ENCODE measurements at regions not wholly inside any gene's neighbourhood (a gene's known extent, or its start where the extent isn't known, plus 50 kb on each side); places are given as distances from the start of the nearest gene placed in this dataset.

GRCh38 chr9:81191222-81191621 lies 498.1 kb downstream of the TLE1 start:
- no peak for DNase-seq
- Histone ChIP-seq H3K4me3 (no peak overlapping the region), H3K9me3 (no peaks in the 10 kb centered on the region), H3K27me3 (no peaks in the 10 kb centered on the region), H3K27ac (no peak overlapping the region), H3K36me3 (no peaks in the 10 kb centered on the region), H3K4me1 (no peaks in the 10 kb centered on the region)
- intact Hi-C loops (cut with DNase I), result no loop called here
- no peak for TF ChIP-seq CTCF (IDR thresholded peaks at IDR 0.05)
- ATAC-seq, result no peak

DNA sequence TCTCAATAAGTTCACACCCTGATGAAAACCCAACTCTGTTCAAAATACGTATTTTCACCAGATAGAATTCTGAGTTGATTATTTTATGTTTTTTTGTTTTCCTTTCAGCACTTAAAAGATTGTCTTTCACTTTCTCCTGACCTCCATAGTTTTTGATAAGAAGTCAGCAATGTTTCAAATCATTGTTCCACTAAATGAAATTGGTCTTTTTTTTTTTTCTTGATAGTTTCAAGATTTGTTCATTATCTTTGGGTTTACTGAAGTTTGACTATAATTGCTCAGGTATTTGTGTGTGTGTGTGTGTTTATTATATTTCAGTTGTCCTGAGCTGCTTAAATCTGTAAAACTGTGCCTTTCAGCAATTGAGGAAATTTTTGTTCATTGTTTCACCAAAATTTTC lies 498.7 kb downstream of the TLE1 start:
- ATAC-seq (no peak), DNase-seq (no peak)
- no peaks in the 10 kb centered on the region for H3K4me1 ChIP-seq
- TF ChIP-seq CTCF (IDR thresholded peaks at IDR 0.05), result no peak
- intact Hi-C loops (cut with DNase I), result no loop called here
- no peak overlapping the region for H3K4me3 ChIP-seq
- no peaks in the 10 kb centered on the region for H3K36me3 ChIP-seq
- no peak overlapping the region for H3K27ac ChIP-seq
- no peaks in the 10 kb centered on the region for H3K27me3 ChIP-seq
- H3K9me3 ChIP-seq, result no peaks in the 10 kb centered on the region

GRCh38 chr9:81183761-81184160 lies 505.6 kb downstream of the TLE1 start:
- intact Hi-C loops (cut with DNase I), result no loop called here
- Histone ChIP-seq H3K27ac (no peak overlapping the region), H3K9me3 (no peaks in the 10 kb centered on the region), H3K36me3 (no peaks in the 10 kb centered on the region), H3K4me1 (no peaks in the 10 kb centered on the region), H3K27me3 (no peaks in the 10 kb centered on the region), H3K4me3 (no peak overlapping the region)
- no peak for TF ChIP-seq CTCF (IDR thresholded peaks at IDR 0.05)
- DNase-seq (peak in 2 of 4 donors; percentile 50 to 70), ATAC-seq (peak; percentile 78)

GRCh38 chr9:81182431-81182830 lies 506.9 kb downstream of the TLE1 start:
- H3K27ac ChIP-seq, result no peak overlapping the region
- no peaks in the 10 kb centered on the region for H3K9me3 ChIP-seq
- no peak overlapping the region for H3K4me3 ChIP-seq
- TF ChIP-seq CTCF (IDR thresholded peaks at IDR 0.05), result no peak
- H3K27me3 ChIP-seq, result no peaks in the 10 kb centered on the region
- no peaks in the 10 kb centered on the region for H3K4me1 ChIP-seq
- ATAC-seq (no peak), DNase-seq (no peak)
- intact Hi-C loops (cut with DNase I), result no loop called here
- no peaks in the 10 kb centered on the region for H3K36me3 ChIP-seq

GRCh38 chr9:81174023-81174422 lies 515.3 kb downstream of the TLE1 start:
- Histone ChIP-seq H3K4me3 (no peak overlapping the region), H3K4me1 (no peaks in the 10 kb centered on the region), H3K27ac (no peak overlapping the region), H3K27me3 (no peaks in the 10 kb centered on the region), H3K9me3 (peaks cover 0 to 4% of the 10 kb centered on the region in 2 donors), H3K36me3 (no peaks in the 10 kb centered on the region)
- no peak for TF ChIP-seq CTCF (IDR thresholded peaks at IDR 0.05)
- ATAC-seq, result no peak
- intact Hi-C loops (cut with DNase I), result no loop called here
- DNase-seq, result no peak

All from left lung (tissue), 4 donors.